Esophagus squamous epithelium (tissue), 5 donors: ENCODE measurements at regions not wholly inside any gene's neighbourhood (a gene's known extent, or its start where the extent isn't known, plus 50 kb on each side); places are given as distances from the start of the nearest gene placed in this dataset.

Source experiments
- DNase-seq: peaks from one replicate; lab custom pipeline; 2025; lab: John Stamatoyannopoulos, UW
- H3K27ac ChIP-seq, 4 donors: fragments of 200-600 bp; sonication (generic); one replicate each; pipeline ENCODE4 v1.5.1; 2016 to 2019; ENCODE audit warnings: mild to moderate bottlenecking in 1 of 4
- H3K27me3 ChIP-seq, 4 donors: fragments of 200-600 bp; sonication (generic); 1 replicate in 3 of 4; 2 replicates in 1 of 4; pipeline versions ENCODE4 v1.5.1 to v1.6.0; 2017 to 2021; ENCODE audit warnings: antibody characterized with exemption in 1 of 4
- H3K36me3 ChIP-seq, 3 donors: fragments of 200-600 bp; sonication (generic); one replicate each; pipeline ENCODE4 v1.5.1; 2016 to 2019
- H3K4me1 ChIP-seq, 3 donors: fragments of 200-600 bp; sonication (generic); one replicate each; pipeline ENCODE4 v1.5.1; 2017 to 2019
- H3K4me3 ChIP-seq, 4 donors: fragments of 200-600 bp; sonication (generic); 1 replicate in 3 of 4; 2 replicates in 1 of 4; pipeline ENCODE4 v1.5.1; 2016 to 2019; ENCODE audit warnings: mild to moderate bottlenecking in 2 of 4, moderate library complexity in 1 of 4
- H3K9me3 ChIP-seq, 3 donors: fragments of 200-600 bp; sonication (generic); one replicate each; pipeline ENCODE4 v1.5.1; 2016 to 2019
- POLR2A ChIP-seq, 4 donors: fragments of 450-650 bp; IDR thresholded peaks; one replicate each; pipeline ENCODE4 v1.6.1; 2017; ENCODE audit warnings: antibody characterized with exemption in 4 of 4, mild to moderate bottlenecking in 4 of 4, moderate library complexity in 3 of 4
- WGBS, 2 donors: methylation state at CpG; one replicate each; pipeline ENCODE4 v1.1.5; 2018; 5-methylcytosine and 5-hydroxymethylcytosine counted together
- intact Hi-C: fragments of 100-400 bp; cut with DNase I; formaldehyde crosslinking; loops from one replicate; pipeline ENCODE4 v1.15.0; 2022
- TF ChIP-seq, protein P1 (sequence below), 6 experiments: fragments of 450-650 bp in 4 of 6; fragments of 200-600 bp in 2 of 6; sonication (generic) in 2 of 6; IDR thresholded peaks; one replicate each; pipeline ENCODE4 v1.5.1; 2016 to 2019; ENCODE audit warnings: antibody characterized with exemption in 6 of 6, mild to moderate bottlenecking in 4 of 6, moderate library complexity in 4 of 6
- donor health status: DM: yes; HTN: yes; CAD: no.

DNA sequence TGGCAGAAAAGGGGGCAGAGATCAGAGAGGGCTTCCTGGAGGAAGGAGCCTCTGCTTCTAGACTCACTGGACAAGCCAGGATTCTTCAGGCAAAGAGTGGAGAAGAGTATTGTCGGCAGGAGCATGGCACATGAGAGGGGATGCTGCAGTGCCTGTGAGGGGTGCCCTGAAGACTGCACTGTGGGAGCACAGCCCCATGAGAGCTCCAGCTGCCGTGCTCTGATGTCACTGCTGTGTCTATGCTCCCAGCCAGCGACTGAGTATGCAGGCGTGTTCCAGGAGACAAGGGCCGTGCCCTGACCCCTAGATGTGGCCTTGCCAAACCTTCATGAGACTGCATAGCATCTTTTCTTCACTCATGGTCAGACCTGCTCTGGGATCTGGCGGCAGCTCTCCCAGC lies 339.1 kb downstream of the RPS24 start:
- intact Hi-C loops, result no loop called here
- Histone ChIP-seq H3K4me1 (peaks cover 0 to 8% (median 0%) of the 10 kb centered on the region in 3 donors), H3K27me3 (no peaks in the 10 kb centered on the region), H3K27ac (no peak overlapping the region), H3K9me3 (no peaks in the 10 kb centered on the region), H3K36me3 (no peaks in the 10 kb centered on the region), H3K4me3 (no peak overlapping the region)
- no peak for DNase-seq
- TF ChIP-seq, protein P1, sequence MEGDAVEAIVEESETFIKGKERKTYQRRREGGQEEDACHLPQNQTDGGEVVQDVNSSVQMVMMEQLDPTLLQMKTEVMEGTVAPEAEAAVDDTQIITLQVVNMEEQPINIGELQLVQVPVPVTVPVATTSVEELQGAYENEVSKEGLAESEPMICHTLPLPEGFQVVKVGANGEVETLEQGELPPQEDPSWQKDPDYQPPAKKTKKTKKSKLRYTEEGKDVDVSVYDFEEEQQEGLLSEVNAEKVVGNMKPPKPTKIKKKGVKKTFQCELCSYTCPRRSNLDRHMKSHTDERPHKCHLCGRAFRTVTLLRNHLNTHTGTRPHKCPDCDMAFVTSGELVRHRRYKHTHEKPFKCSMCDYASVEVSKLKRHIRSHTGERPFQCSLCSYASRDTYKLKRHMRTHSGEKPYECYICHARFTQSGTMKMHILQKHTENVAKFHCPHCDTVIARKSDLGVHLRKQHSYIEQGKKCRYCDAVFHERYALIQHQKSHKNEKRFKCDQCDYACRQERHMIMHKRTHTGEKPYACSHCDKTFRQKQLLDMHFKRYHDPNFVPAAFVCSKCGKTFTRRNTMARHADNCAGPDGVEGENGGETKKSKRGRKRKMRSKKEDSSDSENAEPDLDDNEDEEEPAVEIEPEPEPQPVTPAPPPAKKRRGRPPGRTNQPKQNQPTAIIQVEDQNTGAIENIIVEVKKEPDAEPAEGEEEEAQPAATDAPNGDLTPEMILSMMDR (IDR thresholded peaks at IDR 0.05), result no peak
- TF ChIP-seq POLR2A (IDR thresholded peaks at IDR 0.05), result no peak
- WGBS, 2 donors, result 93 to 100% methylated on average over 1 to 6 of the region's 6 CpGs

DNA sequence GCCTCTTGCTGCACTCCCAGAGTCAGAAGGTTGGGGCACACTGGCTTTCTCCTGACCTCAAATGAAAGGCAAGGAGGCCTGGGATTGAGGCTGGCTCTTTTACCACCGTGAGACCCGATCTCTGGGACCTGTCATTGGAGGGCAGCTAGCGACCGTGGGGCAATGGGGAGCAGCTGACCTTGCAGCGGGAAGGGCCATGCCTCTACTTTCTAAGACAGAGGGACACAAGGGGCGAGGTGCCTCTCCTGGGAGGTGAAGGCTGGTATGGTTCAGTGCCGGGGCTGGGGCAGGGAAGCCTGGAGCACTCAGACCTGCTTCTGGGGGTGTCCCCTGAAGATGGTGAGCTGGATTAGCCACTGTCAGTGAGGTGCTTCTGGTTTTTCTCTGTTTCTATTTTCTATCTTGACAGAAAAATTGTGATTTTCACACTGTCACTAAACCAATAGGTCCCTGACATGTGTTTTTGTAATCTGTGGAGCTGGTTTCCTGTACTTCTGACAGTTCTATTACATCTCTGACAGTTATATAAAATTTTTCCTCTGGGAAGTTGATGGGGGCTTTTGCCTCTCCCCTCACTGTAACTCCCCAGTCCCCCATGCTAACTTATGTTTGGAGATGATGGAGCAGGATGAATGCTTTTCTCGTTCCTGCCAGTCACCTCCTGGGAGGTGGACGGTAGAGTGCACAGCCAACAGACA lies 340.8 kb downstream of the RPS24 start:
- no peak for TF ChIP-seq POLR2A (IDR thresholded peaks at IDR 0.05)
- TF ChIP-seq, protein P1 (IDR thresholded peaks at IDR 0.05), result no peak
- DNase-seq, result no peak
- WGBS, 2 donors, result 88 to 90% methylated on average over 4 to 8 of the region's 9 CpGs
- Histone ChIP-seq H3K27me3 (no peaks in the 10 kb centered on the region), H3K36me3 (no peaks in the 10 kb centered on the region), H3K4me1 (peaks cover 0 to 6% (median 0%) of the 10 kb centered on the region in 3 donors), H3K4me3 (no peak overlapping the region), H3K27ac (no peak overlapping the region), H3K9me3 (no peaks in the 10 kb centered on the region)
- intact Hi-C loops, result no loop called here

DNA sequence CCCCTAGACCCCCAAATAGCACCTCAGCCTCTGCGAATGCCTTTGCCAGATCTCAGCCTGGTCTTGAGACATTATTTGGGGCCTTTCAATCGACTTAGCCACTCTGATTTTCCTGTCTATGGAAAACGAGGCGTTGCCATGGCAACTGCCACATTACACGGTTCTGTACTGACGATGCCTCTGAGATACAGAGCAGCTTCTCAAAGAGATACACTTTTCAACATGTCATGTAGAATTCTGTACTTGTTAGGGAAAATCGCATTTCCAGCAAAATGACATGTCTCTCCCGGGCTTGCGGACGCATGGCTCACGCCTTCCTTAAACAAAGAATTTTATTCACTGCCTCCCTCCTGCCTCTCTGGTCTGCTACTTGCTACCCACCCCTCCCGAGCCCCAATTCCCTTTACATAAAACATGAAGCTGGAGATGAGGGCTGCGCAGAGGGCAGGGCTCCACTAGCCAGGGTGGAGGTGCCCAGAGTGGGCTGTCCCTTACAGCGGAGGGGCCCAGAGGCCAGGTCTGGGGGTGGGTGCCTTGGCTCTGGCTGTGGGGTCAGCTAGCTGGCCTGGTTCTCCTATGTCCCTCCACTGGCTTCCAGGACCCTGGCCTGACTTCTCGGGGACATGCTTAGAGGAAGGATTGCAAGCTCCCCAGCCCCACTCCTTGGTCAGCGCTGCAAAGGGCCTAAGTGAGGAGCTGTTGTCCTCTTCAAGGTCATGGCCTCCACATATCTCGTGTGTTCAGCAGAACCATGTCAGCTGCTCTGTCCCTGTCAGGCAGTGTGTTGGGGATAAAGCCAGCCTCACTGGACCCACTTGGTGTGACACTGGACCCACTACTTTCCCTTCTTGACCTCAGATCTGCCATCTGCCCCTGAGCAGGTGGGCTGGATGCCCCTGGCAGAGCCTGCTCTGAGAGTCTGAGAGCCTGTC lies 342.5 kb downstream of the RPS24 start:
- H3K9me3 ChIP-seq, result no peaks in the 10 kb centered on the region
- H3K27me3 ChIP-seq, result peaks cover 0 to 7% (median 0%) of the 10 kb centered on the region in 4 donors
- WGBS, 2 donors, result 65 to 66% methylated on average over 11 to 14 of the region's 17 CpGs
- no peak overlapping the region for H3K27ac ChIP-seq
- TF ChIP-seq POLR2A (IDR thresholded peaks at IDR 0.05), result no peak
- intact Hi-C loops, result no loop called here
- no peak overlapping the region for H3K4me3 ChIP-seq
- H3K36me3 ChIP-seq, result no peaks in the 10 kb centered on the region
- DNase-seq, result no peak
- peaks cover 0 to 6% (median 0%) of the 10 kb centered on the region in 3 donors for H3K4me1 ChIP-seq

DNA sequence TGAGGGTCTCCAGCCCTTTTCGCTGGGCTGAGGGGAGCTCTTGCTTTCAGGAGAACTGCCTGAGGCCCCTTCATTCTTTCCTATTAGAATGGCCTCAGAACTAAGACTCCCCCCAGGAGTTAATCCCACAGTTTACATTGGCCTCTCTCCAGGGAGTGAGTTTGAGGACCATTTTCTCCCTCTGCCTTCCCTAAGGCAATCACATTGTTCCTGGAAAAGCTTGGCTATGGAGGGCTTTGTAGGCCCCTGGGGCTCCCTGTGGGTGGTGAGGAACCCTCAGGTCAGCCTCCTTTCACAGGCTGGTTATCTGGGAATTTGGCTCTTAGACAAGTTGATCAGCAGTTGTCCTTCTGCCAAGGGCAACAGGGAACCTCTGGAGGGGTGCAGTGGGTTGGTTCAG lies 343.7 kb downstream of the RPS24 start:
- no peak for TF ChIP-seq POLR2A (IDR thresholded peaks at IDR 0.05)
- TF ChIP-seq, protein P1 (IDR thresholded peaks at IDR 0.05), result no peak
- WGBS, 2 donors, result 80% methylated on average over 1 of the region's 1 CpG; no CpG with 5 or more reads in 1 of the 2 donors
- Histone ChIP-seq H3K9me3 (no peaks in the 10 kb centered on the region), H3K4me1 (peaks cover 0 to 6% (median 0%) of the 10 kb centered on the region in 3 donors), H3K36me3 (no peaks in the 10 kb centered on the region), H3K4me3 (no peak overlapping the region), H3K27me3 (peaks cover 0 to 7% (median 0%) of the 10 kb centered on the region in 4 donors), H3K27ac (no peak overlapping the region)
- DNase-seq, result no peak
- intact Hi-C loops, result no loop called here

DNA sequence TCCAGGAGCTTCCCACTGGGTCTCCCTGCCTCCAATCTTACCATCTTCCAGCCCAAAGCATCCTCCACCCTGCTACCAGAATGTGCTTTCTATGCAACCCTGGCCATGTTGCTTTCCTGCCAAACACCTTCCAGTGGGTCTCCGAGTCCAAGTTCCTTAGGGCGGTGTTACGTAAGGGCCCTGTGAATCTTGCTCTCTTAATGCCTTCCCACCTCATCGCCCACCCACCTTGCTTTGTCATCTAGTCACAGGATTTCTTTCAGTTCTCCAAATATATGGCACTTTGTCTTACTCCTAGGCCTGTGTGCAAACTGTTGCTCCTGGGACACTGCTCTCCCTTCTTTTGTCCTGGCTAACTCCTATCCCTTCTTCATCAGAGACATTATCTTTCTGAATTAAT lies 344.5 kb downstream of the RPS24 start:
- intact Hi-C loops, result no loop called here
- Histone ChIP-seq H3K4me3 (no peak overlapping the region), H3K9me3 (no peaks in the 10 kb centered on the region), H3K36me3 (no peaks in the 10 kb centered on the region), H3K27me3 (peaks cover 0 to 7% (median 0%) of the 10 kb centered on the region in 4 donors), H3K4me1 (peaks cover 0 to 6% (median 0%) of the 10 kb centered on the region in 3 donors), H3K27ac (no peak overlapping the region)
- no peak for TF ChIP-seq POLR2A (IDR thresholded peaks at IDR 0.05)
- TF ChIP-seq, protein P1 (IDR thresholded peaks at IDR 0.05), result no peak
- WGBS, 2 donors, result 82% methylated on average over 4 of the region's 4 CpGs
- no peak for DNase-seq
